Karpas-422 (cell line): ENCODE measurements at regions not wholly inside any gene's neighbourhood (a gene's known extent, or its start where the extent isn't known, plus 50 kb on each side); places are given as distances from the start of the nearest gene placed in this dataset.

Experiments
- DNase-seq: peaks from one replicate; pipeline ENCODE4 v3.0.0-alpha.2; 2015
- H2AFZ ChIP-seq: fragments of 200-600 bp; sonication (generic); 2 replicates; pipeline ENCODE4 v1.6.1; 2014; ENCODE audit warnings: antibody characterized with exemption, low read length, mixed read lengths
- H3K27ac ChIP-seq: fragments of 200-600 bp; sonication (generic); 2 replicates; pipeline ENCODE4 v1.5.1; 2014; ENCODE audit warnings: mild to moderate bottlenecking, low read length, moderate library complexity
- H3K27me3 ChIP-seq: fragments of 200-600 bp; sonication (generic); 2 replicates; pipeline ENCODE4 v1.6.1; 2014; ENCODE audit warnings: low read length, mixed read lengths
- H3K36me3 ChIP-seq: fragments of 200-600 bp; sonication (generic); 2 replicates; pipeline ENCODE4 v1.6.1; 2014; ENCODE audit warnings: low read length, mixed read lengths; ENCODE audit not compliant: insufficient read depth
- H3K4me1 ChIP-seq: fragments of 200-600 bp; sonication (generic); 2 replicates; pipeline ENCODE4 v1.6.1; 2014; ENCODE audit warnings: mild to moderate bottlenecking, low read length, mixed read lengths
- H3K4me2 ChIP-seq: fragments of 200-600 bp; sonication (generic); 2 replicates; pipeline ENCODE4 v1.6.1; 2014; ENCODE audit warnings: low read length, low read depth, mild to moderate bottlenecking; ENCODE audit not compliant: poor library complexity, severe bottlenecking
- H3K4me3 ChIP-seq: fragments of 200-600 bp; sonication (generic); 2 replicates; pipeline ENCODE4 v1.5.1; 2014; ENCODE audit warnings: mild to moderate bottlenecking, antibody characterized with exemption, low read length, mixed read lengths
- H3K79me2 ChIP-seq: fragments of 200-600 bp; sonication (generic); 2 replicates; pipeline ENCODE4 v1.6.1; 2014; ENCODE audit warnings: mild to moderate bottlenecking, low read length, mixed read lengths
- H3K9ac ChIP-seq: fragments of 200-600 bp; sonication (generic); 2 replicates; pipeline ENCODE4 v1.6.0; 2014; ENCODE audit warnings: low read length
- H3K9me2 ChIP-seq: fragments of 200-600 bp; sonication (generic), shearing (Covaris generic); replicated peaks from 2 replicates; pipeline ENCODE4 v1.6.0; 2014; ENCODE audit warnings: mild to moderate bottlenecking, low read length, moderate library complexity; ENCODE audit not compliant: insufficient read depth
- H3K9me3 ChIP-seq: fragments of 300-700, 200-600 bp; sonication (generic); 2 replicates; pipeline ENCODE4 v1.6.1; 2014; ENCODE audit warnings: low read length, mixed read lengths
- H4K20me1 ChIP-seq: fragments of 200-600 bp; sonication (generic); 2 replicates; pipeline ENCODE4 v1.6.1; 2014; ENCODE audit warnings: mild to moderate bottlenecking, antibody characterized with exemption, low read length, low read depth; ENCODE audit not compliant: insufficient read depth

DNA sequence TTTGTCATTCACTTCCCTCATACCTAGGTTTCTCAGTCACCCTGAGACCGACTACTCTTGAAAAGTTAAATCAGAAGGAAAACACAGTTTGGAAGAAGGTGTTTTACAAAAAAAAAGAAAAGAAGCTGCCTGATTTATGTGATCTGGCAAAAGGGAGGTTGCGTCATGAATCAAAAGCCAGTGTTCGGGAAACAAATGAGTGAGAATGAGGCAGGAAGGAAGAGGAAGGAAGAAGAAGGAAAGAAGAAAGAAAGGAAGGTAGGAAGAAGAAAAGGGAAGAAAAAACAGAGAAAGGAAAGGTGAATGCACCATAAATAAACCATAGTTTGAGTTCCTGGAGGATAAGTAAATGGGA is 314.6 kb downstream of the BLID start:
- Histone ChIP-seq H3K4me2 (no peak overlapping the region), H2AFZ (no peak overlapping the region), H3K4me3 (no peak overlapping the region), H3K27ac (no peak overlapping the region), H3K4me1 (no peaks in the 10 kb centered on the region), H3K36me3 (no peaks in the 10 kb centered on the region), H3K9ac (no peak overlapping the region), H3K79me2 (no peaks in the 10 kb centered on the region), H3K27me3 (no peaks in the 10 kb centered on the region), H4K20me1 (no peaks in the 10 kb centered on the region), H3K9me2 (no peaks in the 10 kb centered on the region), H3K9me3 (no peaks in the 10 kb centered on the region)
- no peak for DNase-seq

DNA sequence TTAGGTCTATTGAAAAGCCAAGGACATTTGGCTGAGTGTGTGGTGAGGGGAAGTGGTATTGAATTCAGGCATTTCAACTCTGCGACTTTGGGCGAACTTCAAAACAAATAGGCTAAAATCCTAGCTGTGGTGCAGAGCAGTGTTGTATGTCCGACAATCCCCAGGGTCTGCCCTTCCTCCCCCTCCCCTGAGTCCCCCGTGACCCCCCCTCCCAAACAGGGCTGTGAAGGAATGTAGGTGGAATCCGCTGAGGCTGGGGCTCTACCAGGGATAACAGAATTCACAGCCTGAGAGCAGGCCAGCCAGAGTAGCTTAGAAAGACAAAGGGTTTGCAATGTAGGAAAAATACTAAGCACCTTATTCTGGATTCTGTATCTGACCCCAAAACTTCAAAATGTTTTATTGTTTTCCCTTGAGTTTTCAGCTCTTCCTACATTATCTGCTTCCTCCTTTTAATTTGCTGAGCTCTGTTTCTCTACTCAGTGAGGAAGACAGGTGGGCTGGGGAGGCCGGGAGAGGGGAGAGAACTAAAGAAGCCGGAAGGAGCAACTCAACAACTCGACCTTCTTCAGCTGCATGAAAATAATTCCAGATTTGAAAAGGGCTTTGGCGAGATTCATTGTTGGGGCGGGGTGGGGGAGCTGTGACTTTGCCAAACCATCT is 315.2 kb downstream of the BLID start:
- Histone ChIP-seq H3K4me1 (no peaks in the 10 kb centered on the region), H4K20me1 (no peaks in the 10 kb centered on the region), H2AFZ (no peak overlapping the region), H3K27ac (no peak overlapping the region), H3K36me3 (no peaks in the 10 kb centered on the region), H3K79me2 (no peaks in the 10 kb centered on the region), H3K9me2 (no peaks in the 10 kb centered on the region), H3K27me3 (no peaks in the 10 kb centered on the region), H3K4me2 (no peak overlapping the region), H3K9ac (no peak overlapping the region), H3K4me3 (no peak overlapping the region), H3K9me3 (no peaks in the 10 kb centered on the region)
- no peak for DNase-seq

DNA sequence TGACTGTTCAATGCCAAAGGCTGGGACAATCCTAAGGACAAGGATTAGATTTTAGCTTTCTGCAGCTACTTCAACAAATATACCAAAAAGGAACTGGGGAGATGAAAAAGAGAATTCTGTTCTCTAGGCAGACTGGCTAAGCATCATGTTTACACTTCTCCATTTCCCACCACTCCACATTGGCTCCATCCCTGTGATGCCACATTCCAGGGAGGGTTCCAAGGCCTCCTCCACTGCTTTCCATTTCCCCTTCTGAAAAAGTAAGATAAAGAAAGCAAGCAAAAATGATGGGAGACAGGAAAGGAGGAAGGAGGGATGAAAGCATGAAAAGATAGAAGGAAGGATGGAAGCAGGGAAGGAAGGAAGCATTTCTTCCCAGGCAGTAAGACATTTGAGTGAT is 315.8 kb downstream of the BLID start:
- DNase-seq, result no peak
- H3K9ac ChIP-seq, result no peak overlapping the region
- H3K79me2 ChIP-seq, result no peaks in the 10 kb centered on the region
- no peaks in the 10 kb centered on the region for H3K4me1 ChIP-seq
- no peak overlapping the region for H2AFZ ChIP-seq
- no peaks in the 10 kb centered on the region for H3K9me3 ChIP-seq
- no peak overlapping the region for H3K4me3 ChIP-seq
- H3K4me2 ChIP-seq, result no peak overlapping the region
- no peaks in the 10 kb centered on the region for H3K36me3 ChIP-seq
- H3K27ac ChIP-seq, result no peak overlapping the region
- H3K27me3 ChIP-seq, result no peaks in the 10 kb centered on the region
- no peaks in the 10 kb centered on the region for H4K20me1 ChIP-seq
- H3K9me2 ChIP-seq, result no peaks in the 10 kb centered on the region

DNA sequence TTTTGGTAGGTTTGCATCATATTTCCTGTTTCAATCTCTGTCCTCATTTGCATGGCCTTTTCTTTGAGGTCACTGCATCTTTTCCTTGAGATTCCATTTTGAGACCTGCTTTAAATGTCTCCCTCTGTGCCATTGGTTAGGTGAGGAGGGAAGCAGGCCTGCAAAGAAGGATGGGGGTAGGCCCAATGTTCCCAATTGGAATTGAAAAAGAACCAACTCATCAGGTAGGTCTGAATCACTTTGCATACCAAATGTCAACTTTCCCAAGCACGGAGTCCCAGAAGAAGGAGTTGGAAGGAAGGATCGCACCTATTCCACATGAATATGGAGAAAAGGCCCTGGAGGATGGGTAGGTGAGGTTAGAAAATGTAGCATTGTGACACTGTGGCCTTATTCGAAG is 318.5 kb downstream of the BLID start:
- H3K27me3 ChIP-seq, result no peaks in the 10 kb centered on the region
- no peaks in the 10 kb centered on the region for H4K20me1 ChIP-seq
- H3K9me2 ChIP-seq, result no peaks in the 10 kb centered on the region
- no peak overlapping the region for H3K4me2 ChIP-seq
- no peaks in the 10 kb centered on the region for H3K36me3 ChIP-seq
- H3K27ac ChIP-seq, result no peak overlapping the region
- no peak overlapping the region for H3K4me3 ChIP-seq
- H3K9me3 ChIP-seq, result no peaks in the 10 kb centered on the region
- DNase-seq, result no peak
- H3K79me2 ChIP-seq, result no peaks in the 10 kb centered on the region
- no peak overlapping the region for H2AFZ ChIP-seq
- H3K9ac ChIP-seq, result no peak overlapping the region
- H3K4me1 ChIP-seq, result no peaks in the 10 kb centered on the region

DNA sequence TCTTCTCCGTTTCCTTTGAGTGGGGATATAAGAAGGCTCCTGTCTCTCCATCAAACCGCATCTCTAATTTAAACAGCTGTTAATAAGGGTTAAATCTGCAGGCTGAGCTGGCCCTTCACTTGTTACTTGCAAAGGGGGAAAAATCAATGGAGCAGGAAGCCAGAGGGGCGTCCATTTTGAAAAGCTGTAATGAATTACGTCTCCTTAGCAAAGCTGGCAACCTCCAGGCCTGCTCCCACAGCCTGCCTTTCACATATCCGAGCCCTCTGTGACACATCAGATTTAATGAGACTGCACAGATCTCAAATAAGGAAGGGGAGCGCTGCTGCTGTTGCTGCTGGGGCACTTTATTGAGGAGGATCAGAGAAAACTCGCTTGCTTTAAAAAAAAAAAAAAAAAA is 320.8 kb downstream of the BLID start:
- Histone ChIP-seq H3K4me3 (no peak overlapping the region), H3K9ac (no peak overlapping the region), H4K20me1 (no peaks in the 10 kb centered on the region), H3K4me2 (no peak overlapping the region), H3K27ac (no peak overlapping the region), H3K4me1 (no peaks in the 10 kb centered on the region), H3K9me3 (no peaks in the 10 kb centered on the region), H3K79me2 (no peaks in the 10 kb centered on the region), H2AFZ (no peak overlapping the region), H3K36me3 (no peaks in the 10 kb centered on the region), H3K9me2 (no peaks in the 10 kb centered on the region), H3K27me3 (no peaks in the 10 kb centered on the region)
- DNase-seq, result no peak

DNA sequence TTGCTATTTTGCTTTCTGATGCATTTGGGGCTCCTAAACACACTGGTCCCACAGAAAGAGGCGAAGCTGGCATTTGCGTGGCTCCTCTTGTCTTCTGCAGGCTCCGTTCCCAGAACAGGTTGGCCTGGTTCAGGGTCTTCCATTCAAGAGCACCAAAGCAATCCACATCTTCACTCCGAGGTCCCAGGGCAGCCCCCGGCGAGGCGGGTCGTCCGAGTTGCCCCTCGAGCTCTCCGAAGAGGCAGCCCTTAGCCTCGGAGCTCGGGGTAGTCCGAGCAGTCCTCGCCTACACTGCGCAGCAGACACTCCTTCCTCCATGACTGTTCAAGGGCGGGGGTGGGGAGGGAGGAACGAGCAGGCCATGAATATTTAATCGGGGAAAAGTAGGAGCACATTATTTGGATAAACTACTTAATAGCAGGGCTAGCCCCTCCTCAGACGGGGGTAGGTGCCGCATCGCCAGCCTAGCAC is 321.3 kb downstream of the BLID start:
- Histone ChIP-seq H3K36me3 (no peaks in the 10 kb centered on the region), H3K4me3 (no peak overlapping the region), H3K79me2 (no peaks in the 10 kb centered on the region), H4K20me1 (no peaks in the 10 kb centered on the region), H2AFZ (no peak overlapping the region), H3K9me3 (no peaks in the 10 kb centered on the region), H3K9me2 (no peaks in the 10 kb centered on the region), H3K9ac (no peak overlapping the region), H3K27ac (no peak overlapping the region), H3K4me1 (no peaks in the 10 kb centered on the region), H3K27me3 (no peaks in the 10 kb centered on the region), H3K4me2 (no peak overlapping the region)
- DNase-seq, result no peak

DNA sequence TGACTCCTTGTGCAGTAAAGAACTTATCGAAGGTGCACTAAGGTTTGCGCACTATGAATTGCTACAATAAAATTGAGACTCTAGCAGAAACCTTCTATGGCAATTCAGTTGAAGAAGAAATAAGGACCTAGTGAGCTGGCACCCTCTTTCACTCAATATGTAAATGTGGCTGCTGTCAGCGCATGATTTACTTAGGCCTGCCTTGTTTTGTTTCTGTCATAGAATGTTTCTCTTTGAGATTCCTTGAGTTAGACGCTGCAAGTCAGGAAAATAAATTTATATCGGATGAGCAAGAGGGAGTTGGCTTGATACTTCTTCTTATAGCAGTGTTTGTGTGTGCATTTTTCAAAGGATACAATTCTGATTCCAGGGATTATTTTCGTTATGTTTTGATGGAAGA is 322.1 kb downstream of the BLID start:
- Histone ChIP-seq H3K27me3 (no peaks in the 10 kb centered on the region), H3K79me2 (no peaks in the 10 kb centered on the region), H3K4me2 (no peak overlapping the region), H3K4me1 (no peaks in the 10 kb centered on the region), H3K9me3 (no peaks in the 10 kb centered on the region), H3K9me2 (no peaks in the 10 kb centered on the region), H3K27ac (no peak overlapping the region), H3K9ac (no peak overlapping the region), H3K4me3 (no peak overlapping the region), H4K20me1 (no peaks in the 10 kb centered on the region), H2AFZ (no peak overlapping the region), H3K36me3 (no peaks in the 10 kb centered on the region)
- no peak for DNase-seq

DNA sequence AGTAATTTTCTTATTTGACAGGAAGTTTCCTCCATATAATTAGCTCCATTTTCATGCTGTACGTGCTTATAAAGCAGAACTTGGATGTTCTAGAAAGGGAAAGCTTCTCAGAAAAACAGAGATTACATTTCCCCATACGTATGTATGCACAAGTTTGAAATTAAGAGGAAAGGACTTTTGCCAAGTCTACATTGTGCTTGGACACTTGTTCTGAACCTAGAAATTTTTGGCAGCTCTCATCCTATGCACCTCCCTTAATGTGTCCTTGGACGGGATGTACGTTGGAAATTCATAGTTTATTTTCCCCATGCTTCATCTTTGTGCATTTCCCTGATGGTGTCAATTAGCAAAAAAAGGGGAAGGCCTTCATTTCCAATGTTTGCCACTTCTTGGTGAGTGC is 322.7 kb downstream of the BLID start:
- no peak for DNase-seq
- H3K9ac ChIP-seq, result no peak overlapping the region
- no peak overlapping the region for H2AFZ ChIP-seq
- no peak overlapping the region for H3K4me3 ChIP-seq
- H3K4me2 ChIP-seq, result no peak overlapping the region
- no peaks in the 10 kb centered on the region for H4K20me1 ChIP-seq
- no peaks in the 10 kb centered on the region for H3K27me3 ChIP-seq
- H3K9me2 ChIP-seq, result no peaks in the 10 kb centered on the region
- no peaks in the 10 kb centered on the region for H3K9me3 ChIP-seq
- no peaks in the 10 kb centered on the region for H3K4me1 ChIP-seq
- no peaks in the 10 kb centered on the region for H3K36me3 ChIP-seq
- H3K27ac ChIP-seq, result no peak overlapping the region
- no peaks in the 10 kb centered on the region for H3K79me2 ChIP-seq

DNA sequence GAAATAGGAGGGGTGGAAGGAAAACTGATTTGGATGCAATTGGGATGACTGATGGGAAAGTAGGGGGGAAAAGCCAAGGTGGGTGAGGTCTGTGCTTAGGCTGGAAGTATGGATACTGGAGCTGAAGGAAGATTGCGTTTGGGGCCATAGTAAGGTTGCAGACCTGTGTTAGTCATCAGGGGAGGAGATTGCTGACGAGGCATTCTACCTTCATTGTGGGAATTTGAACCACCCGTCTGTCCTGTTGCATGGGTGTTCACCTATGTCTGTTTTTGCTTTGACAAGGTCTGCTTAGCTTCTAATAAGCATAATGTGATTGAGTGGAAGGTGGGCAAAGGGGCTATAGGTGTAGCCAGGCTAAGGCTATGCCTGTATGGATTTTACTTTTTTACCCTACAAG is 323.8 kb downstream of the BLID start:
- H3K9ac ChIP-seq, result no peak overlapping the region
- no peaks in the 10 kb centered on the region for H3K9me2 ChIP-seq
- no peaks in the 10 kb centered on the region for H3K36me3 ChIP-seq
- H2AFZ ChIP-seq, result no peak overlapping the region
- H3K79me2 ChIP-seq, result no peaks in the 10 kb centered on the region
- no peak overlapping the region for H3K27ac ChIP-seq
- no peak for DNase-seq
- no peak overlapping the region for H3K4me2 ChIP-seq
- H3K9me3 ChIP-seq, result no peaks in the 10 kb centered on the region
- H3K4me3 ChIP-seq, result no peak overlapping the region
- H4K20me1 ChIP-seq, result no peaks in the 10 kb centered on the region
- H3K27me3 ChIP-seq, result no peaks in the 10 kb centered on the region
- H3K4me1 ChIP-seq, result no peaks in the 10 kb centered on the region
